ENCODE measurements at regions not wholly inside any gene's neighbourhood (a gene's known extent, or its start where the extent isn't known, plus 50 kb on each side); places are given as distances from the start of the nearest gene placed in this dataset.

- TF ChIP-seq, protein P1, sequence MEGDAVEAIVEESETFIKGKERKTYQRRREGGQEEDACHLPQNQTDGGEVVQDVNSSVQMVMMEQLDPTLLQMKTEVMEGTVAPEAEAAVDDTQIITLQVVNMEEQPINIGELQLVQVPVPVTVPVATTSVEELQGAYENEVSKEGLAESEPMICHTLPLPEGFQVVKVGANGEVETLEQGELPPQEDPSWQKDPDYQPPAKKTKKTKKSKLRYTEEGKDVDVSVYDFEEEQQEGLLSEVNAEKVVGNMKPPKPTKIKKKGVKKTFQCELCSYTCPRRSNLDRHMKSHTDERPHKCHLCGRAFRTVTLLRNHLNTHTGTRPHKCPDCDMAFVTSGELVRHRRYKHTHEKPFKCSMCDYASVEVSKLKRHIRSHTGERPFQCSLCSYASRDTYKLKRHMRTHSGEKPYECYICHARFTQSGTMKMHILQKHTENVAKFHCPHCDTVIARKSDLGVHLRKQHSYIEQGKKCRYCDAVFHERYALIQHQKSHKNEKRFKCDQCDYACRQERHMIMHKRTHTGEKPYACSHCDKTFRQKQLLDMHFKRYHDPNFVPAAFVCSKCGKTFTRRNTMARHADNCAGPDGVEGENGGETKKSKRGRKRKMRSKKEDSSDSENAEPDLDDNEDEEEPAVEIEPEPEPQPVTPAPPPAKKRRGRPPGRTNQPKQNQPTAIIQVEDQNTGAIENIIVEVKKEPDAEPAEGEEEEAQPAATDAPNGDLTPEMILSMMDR (IDR thresholded peaks at IDR 0.05) = no peak
- TF ChIP-seq POLR2A (IDR thresholded peaks at IDR 0.05) = no peak
These were observed 297.2 kb upstream of the FAT3 start for GRCh38 chr11:91927448-91927847.
